HepG2 (cell line): ENCODE measurements at regions not wholly inside any gene's neighbourhood (a gene's known extent, or its start where the extent isn't known, plus 50 kb on each side); places are given as distances from the start of the nearest gene placed in this dataset.

Experiments
- NFE2 ChIP-seq: sonication (generic); formaldehyde crosslinking; IDR thresholded peaks from 2 replicates; pipeline ENCODE4 v1.4.0; 2020; ENCODE audit warnings: missing genetic modification reagents
- NFE2L1 ChIP-seq: sonication (generic); formaldehyde crosslinking; IDR thresholded peaks from 2 replicates; pipeline ENCODE4 v1.4.0; 2020; ENCODE audit warnings: missing genetic modification reagents, mild to moderate bottlenecking, borderline replicate concordance
- ZBTB7A ChIP-seq: sonication (generic); formaldehyde crosslinking; IDR thresholded peaks from 2 replicates; pipeline ENCODE4 v1.8.0; 2022; ENCODE audit warnings: mild to moderate bottlenecking, missing genetic modification reagents
- ZNF367 ChIP-seq: sonication (generic); formaldehyde crosslinking; IDR thresholded peaks from 2 replicates; pipeline ENCODE4 v1.4.0; 2020; ENCODE audit warnings: missing genetic modification reagents, borderline replicate concordance
- ZNF7 ChIP-seq: IDR thresholded peaks from 2 replicates; pipeline ENCODE4 v1.6.1; 2016; ENCODE audit warnings: missing biosample characterization, missing genetic modification reagents
- ZNF891 ChIP-seq: sonication (generic); formaldehyde crosslinking; IDR thresholded peaks from 2 replicates; pipeline ENCODE4 v1.5.0; 2020; ENCODE audit warnings: mild to moderate bottlenecking, missing genetic modification reagents
- TF ChIP-seq, protein P1 (sequence below): sonication (generic); formaldehyde crosslinking; IDR thresholded peaks from 2 replicates; pipeline ENCODE4 v1.4.0; 2020; ENCODE audit warnings: missing genetic modification reagents
- TF ChIP-seq, protein P2 (sequence below): sonication (generic); formaldehyde crosslinking; IDR thresholded peaks from 2 replicates; pipeline ENCODE4 v1.4.0; 2020; ENCODE audit warnings: mild to moderate bottlenecking, missing genetic modification reagents
- TF ChIP-seq, protein P3 (sequence below): sonication (generic); formaldehyde crosslinking; IDR thresholded peaks from 2 replicates; pipeline ENCODE4 v1.5.0; 2020; ENCODE audit warnings: mild to moderate bottlenecking, missing genetic modification reagents
- TF ChIP-seq, protein P4 (sequence below): sonication (generic); formaldehyde crosslinking; IDR thresholded peaks from 2 replicates; pipeline ENCODE4 v1.4.0; 2020; ENCODE audit warnings: mild to moderate bottlenecking, missing genetic modification reagents, borderline replicate concordance

DNA sequence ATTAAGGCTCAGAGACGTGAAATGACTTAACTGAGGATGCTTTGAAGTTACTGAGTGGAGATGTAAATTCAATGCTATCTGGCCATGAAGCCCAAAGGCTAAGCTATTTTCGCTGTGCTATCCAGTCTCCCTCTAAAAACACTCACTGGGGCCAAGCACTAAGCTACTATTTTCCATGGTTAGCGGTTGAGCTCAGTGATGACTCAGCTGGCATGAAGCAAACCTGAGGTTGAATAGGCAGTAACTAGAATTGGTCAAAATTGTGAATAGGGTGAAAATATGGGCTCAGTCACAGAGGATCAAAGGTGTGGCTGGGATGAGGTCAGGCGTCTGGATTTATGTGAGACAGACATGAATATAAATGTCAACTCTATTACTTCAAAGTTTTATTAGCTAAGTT is 564.2 kb upstream of the KIRREL3 start (continued):
- TF ChIP-seq, protein P1, sequence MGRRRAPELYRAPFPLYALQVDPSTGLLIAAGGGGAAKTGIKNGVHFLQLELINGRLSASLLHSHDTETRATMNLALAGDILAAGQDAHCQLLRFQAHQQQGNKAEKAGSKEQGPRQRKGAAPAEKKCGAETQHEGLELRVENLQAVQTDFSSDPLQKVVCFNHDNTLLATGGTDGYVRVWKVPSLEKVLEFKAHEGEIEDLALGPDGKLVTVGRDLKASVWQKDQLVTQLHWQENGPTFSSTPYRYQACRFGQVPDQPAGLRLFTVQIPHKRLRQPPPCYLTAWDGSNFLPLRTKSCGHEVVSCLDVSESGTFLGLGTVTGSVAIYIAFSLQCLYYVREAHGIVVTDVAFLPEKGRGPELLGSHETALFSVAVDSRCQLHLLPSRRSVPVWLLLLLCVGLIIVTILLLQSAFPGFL (CRISPR knock-in tag) = no peak
- TF ChIP-seq, protein P2, sequence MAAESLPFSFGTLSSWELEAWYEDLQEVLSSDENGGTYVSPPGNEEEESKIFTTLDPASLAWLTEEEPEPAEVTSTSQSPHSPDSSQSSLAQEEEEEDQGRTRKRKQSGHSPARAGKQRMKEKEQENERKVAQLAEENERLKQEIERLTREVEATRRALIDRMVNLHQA (CRISPR knock-in tag) = no peak
- TF ChIP-seq ZNF7 (no peak), ZBTB7A (CRISPR knock-in tag) (no peak), ZNF367 (CRISPR knock-in tag) (no peak), NFE2L1 (no peak), NFE2 (CRISPR knock-in tag) (no peak), ZNF891 (CRISPR knock-in tag) (no peak)
- TF ChIP-seq, protein P3, sequence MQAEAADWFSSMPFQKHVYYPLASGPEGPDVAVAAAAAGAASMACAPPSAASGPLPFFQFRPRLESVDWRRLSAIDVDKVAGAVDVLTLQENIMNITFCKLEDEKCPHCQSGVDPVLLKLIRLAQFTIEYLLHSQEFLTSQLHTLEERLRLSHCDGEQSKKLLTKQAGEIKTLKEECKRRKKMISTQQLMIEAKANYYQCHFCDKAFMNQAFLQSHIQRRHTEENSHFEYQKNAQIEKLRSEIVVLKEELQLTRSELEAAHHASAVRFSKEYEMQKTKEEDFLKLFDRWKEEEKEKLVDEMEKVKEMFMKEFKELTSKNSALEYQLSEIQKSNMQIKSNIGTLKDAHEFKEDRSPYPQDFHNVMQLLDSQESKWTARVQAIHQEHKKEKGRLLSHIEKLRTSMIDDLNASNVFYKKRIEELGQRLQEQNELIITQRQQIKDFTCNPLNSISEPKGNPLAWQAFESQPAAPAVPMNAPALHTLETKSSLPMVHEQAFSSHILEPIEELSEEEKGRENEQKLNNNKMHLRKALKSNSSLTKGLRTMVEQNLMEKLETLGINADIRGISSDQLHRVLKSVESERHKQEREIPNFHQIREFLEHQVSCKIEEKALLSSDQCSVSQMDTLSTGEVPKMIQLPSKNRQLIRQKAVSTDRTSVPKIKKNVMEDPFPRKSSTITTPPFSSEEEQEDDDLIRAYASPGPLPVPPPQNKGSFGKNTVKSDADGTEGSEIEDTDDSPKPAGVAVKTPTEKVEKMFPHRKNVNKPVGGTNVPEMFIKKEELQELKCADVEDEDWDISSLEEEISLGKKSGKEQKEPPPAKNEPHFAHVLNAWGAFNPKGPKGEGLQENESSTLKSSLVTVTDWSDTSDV (CRISPR knock-in tag) = no peak
- TF ChIP-seq, protein P4, sequence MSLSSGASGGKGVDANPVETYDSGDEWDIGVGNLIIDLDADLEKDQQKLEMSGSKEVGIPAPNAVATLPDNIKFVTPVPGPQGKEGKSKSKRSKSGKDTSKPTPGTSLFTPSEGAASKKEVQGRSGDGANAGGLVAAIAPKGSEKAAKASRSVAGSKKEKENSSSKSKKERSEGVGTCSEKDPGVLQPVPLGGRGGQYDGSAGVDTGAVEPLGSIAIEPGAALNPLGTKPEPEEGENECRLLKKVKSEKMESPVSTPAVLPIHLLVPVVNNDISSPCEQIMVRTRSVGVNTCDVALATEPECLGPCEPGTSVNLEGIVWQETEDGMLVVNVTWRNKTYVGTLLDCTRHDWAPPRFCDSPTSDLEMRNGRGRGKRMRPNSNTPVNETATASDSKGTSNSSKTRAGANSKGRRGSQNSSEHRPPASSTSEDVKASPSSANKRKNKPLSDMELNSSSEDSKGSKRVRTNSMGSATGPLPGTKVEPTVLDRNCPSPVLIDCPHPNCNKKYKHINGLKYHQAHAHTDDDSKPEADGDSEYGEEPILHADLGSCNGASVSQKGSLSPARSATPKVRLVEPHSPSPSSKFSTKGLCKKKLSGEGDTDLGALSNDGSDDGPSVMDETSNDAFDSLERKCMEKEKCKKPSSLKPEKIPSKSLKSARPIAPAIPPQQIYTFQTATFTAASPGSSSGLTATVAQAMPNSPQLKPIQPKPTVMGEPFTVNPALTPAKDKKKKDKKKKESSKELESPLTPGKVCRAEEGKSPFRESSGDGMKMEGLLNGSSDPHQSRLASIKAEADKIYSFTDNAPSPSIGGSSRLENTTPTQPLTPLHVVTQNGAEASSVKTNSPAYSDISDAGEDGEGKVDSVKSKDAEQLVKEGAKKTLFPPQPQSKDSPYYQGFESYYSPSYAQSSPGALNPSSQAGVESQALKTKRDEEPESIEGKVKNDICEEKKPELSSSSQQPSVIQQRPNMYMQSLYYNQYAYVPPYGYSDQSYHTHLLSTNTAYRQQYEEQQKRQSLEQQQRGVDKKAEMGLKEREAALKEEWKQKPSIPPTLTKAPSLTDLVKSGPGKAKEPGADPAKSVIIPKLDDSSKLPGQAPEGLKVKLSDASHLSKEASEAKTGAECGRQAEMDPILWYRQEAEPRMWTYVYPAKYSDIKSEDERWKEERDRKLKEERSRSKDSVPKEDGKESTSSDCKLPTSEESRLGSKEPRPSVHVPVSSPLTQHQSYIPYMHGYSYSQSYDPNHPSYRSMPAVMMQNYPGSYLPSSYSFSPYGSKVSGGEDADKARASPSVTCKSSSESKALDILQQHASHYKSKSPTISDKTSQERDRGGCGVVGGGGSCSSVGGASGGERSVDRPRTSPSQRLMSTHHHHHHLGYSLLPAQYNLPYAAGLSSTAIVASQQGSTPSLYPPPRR (CRISPR knock-in tag) = no peak
